HepG2 (cell line): ENCODE measurements at regions not wholly inside any gene's neighbourhood (a gene's known extent, or its start where the extent isn't known, plus 50 kb on each side); places are given as distances from the start of the nearest gene placed in this dataset.

Source experiments
- ATAC-seq: fragments of 200-7000 bp; cut with Tn5 transposase; 3 replicates; pipeline ENCODE4 v1.9.1; 2020; ENCODE audit warnings: mild to moderate bottlenecking, moderate library complexity
- BruUV-seq: library from RNA; stranded (reverse); fragments of 400-500 nt; replicated peaks from 2 replicates; lab custom pipeline; 2021; lab: Mats Ljungman, UMichigan
- CTCF ChIA-PET: fragments of 300-600 bp; formaldehyde crosslinking; extraction: SDS; loops from one replicate; lab custom pipeline; 2021; ENCODE audit warnings: low total read pairs, inconsistent platforms, low intra/inter-chr PET ratio; lab: Yijun Ruan, JAX
- POLR2A ChIA-PET: fragments of 350-600 bp; sonication (Branson Sonifier 250); formaldehyde crosslinking; loops from one replicate; lab custom pipeline; 2020; ENCODE audit warnings: antibody characterized with exemption, inconsistent platforms; lab: Yijun Ruan, JAX
- DNase-seq: peaks from one replicate; pipeline ENCODE4 v3.0.0-alpha.2; 2015; ENCODE audit warnings: low spot score
- FAIRE-seq: peaks from 3 replicates; lab custom pipeline; 2011; peaks lifted over from hg19 to GRCh38; lab: Jason Lieb, UNC
- H2AFZ ChIP-seq: one replicate; pipeline ENCODE4 v1.6.1; 2011; ENCODE audit warnings: low read length, inconsistent platforms
- H3K27ac ChIP-seq: fragments of 300-600 bp; 3 replicates; pipeline ENCODE4 v1.8.0; 2011; ENCODE audit warnings: mixed run types, mild to moderate bottlenecking, mixed read lengths, low read length, inconsistent platforms; ENCODE audit not compliant: insufficient read depth; ENCODE audit errors: extremely low read length
- H3K27me3 ChIP-seq, 2 experiments: fragments of 200-600 bp in 1 of 2; 2 replicates in 1 of 2; 3 replicates in 1 of 2; pipeline versions ENCODE4 v1.6.0 to v1.8.0; 2011; ENCODE audit warnings: low read length in 2 of 2, mild to moderate bottlenecking in 2 of 2, moderate library complexity in 2 of 2, inconsistent platforms in 1 of 2; ENCODE audit not compliant: insufficient read depth in 2 of 2, control insufficient read depth in 1 of 2
- H3K36me3 ChIP-seq, 2 experiments: fragments of 200-600 bp in 1 of 2; replicated peaks in 1 of 2; 2 replicates in 1 of 2; 3 replicates in 1 of 2; pipeline versions ENCODE4 v1.5.1 to v1.8.0; 2011; ENCODE audit warnings: low read length in 2 of 2, inconsistent platforms in 1 of 2; ENCODE audit not compliant: insufficient read depth in 2 of 2, control insufficient read depth in 1 of 2
- H3K4me1 ChIP-seq: 2 replicates; pipeline ENCODE4 v1.5.1; 2012; ENCODE audit warnings: low read length, inconsistent platforms; ENCODE audit not compliant: insufficient read depth
- H3K4me2 ChIP-seq: 2 replicates; pipeline ENCODE4 v1.6.0; 2011; ENCODE audit warnings: low read depth, low read length, inconsistent platforms
- H3K4me3 ChIP-seq, 3 experiments: fragments of 200-600 bp in 1 of 3; sonication (generic), shearing (Covaris generic) in 1 of 3; replicated peaks in 1 of 3; 2 replicates each; pipeline ENCODE4 v1.5.1; 2011 to 2016; ENCODE audit warnings: low read length in 3 of 3, inconsistent platforms in 2 of 3, low read depth in 2 of 3, mild to moderate bottlenecking in 2 of 3, control low read depth in 1 of 3, mixed read lengths in 1 of 3; ENCODE audit not compliant: insufficient read depth in 1 of 3
- H3K79me2 ChIP-seq: one replicate; pipeline ENCODE4 v1.6.1; 2011; ENCODE audit warnings: low read length, inconsistent platforms; ENCODE audit not compliant: insufficient read depth
- H3K9ac ChIP-seq: 2 replicates; pipeline ENCODE4 v1.6.0; 2011; ENCODE audit warnings: mild to moderate bottlenecking, low read depth, low read length, inconsistent platforms; ENCODE audit not compliant: insufficient read depth
- H3K9me3 ChIP-seq: 2 replicates; pipeline ENCODE4 v1.5.1; 2012; ENCODE audit warnings: mild to moderate bottlenecking, low read length
- H4K20me1 ChIP-seq: 2 replicates; pipeline ENCODE4 v1.6.0; 2011; ENCODE audit warnings: inconsistent platforms, mild to moderate bottlenecking, low read length, moderate library complexity; ENCODE audit not compliant: insufficient read depth
- GATAD1 ChIP-seq: IDR thresholded peaks from 2 replicates; pipeline ENCODE4 v1.6.1; 2016; ENCODE audit warnings: missing genetic modification reagents, missing compliant biosample characterization
- MIXL1 ChIP-seq: IDR thresholded peaks from 2 replicates; pipeline ENCODE4 v1.6.1; 2016
- MTA3 ChIP-seq: sonication (generic); formaldehyde crosslinking; IDR thresholded peaks from 2 replicates; pipeline ENCODE4 v1.4.0; 2020; ENCODE audit warnings: missing genetic modification reagents
- NCOA1 ChIP-seq: sonication (generic); formaldehyde crosslinking; IDR thresholded peaks from 2 replicates; pipeline ENCODE4 v1.9.0; 2021; ENCODE audit warnings: missing genetic modification reagents
- PTBP1 ChIP-seq: fragments of 200-400 bp; formaldehyde crosslinking; IDR thresholded peaks from 2 replicates; pipeline ENCODE4 v1.6.1; 2018; ENCODE audit warnings: low read length, low read depth; ENCODE audit not compliant: poor library complexity, severe bottlenecking
- SRSF4 ChIP-seq: fragments of 200-400 bp; formaldehyde crosslinking; IDR thresholded peaks from one replicate; pipeline ENCODE4 v1.6.1; 2018; ENCODE audit warnings: mild to moderate bottlenecking, low read depth, low read length, moderate library complexity; ENCODE audit not compliant: poor library complexity, severe bottlenecking
- TBL1XR1 ChIP-seq: fragments of 150-350 bp; IDR thresholded peaks from 2 replicates; pipeline ENCODE4 v1.6.1; 2014; ENCODE audit warnings: borderline replicate concordance, low read length; ENCODE audit not compliant: partially characterized antibody
- ZFP1 ChIP-seq: IDR thresholded peaks from 2 replicates; pipeline ENCODE4 v1.6.1; 2016
- ZNF672 ChIP-seq: sonication (generic); formaldehyde crosslinking; IDR thresholded peaks from 2 replicates; pipeline ENCODE4 v1.8.1; 2022; ENCODE audit warnings: missing genetic modification reagents
- ZNF747 ChIP-seq: sonication (generic); formaldehyde crosslinking; IDR thresholded peaks from 2 replicates; pipeline ENCODE4 v1.8.1; 2023; ENCODE audit warnings: missing genetic modification reagents, mild to moderate bottlenecking, borderline replicate concordance
- WGBS: methylation state at CpG from one replicate; pipeline ENCODE4 v1.1.6; 2017; ENCODE audit warnings: low lambda C conversion rate; 5-methylcytosine and 5-hydroxymethylcytosine counted together
- in situ Hi-C: cut with HindIII; loops from 2 replicates; pipeline ENCODE4 v1.10.0; 2017; ENCODE audit warnings: low pct_unique_long_range_greater_than_20kb; ENCODE audit not compliant: extremely low pct_ligation_motif_present
- intact Hi-C: fragments of 100-400 bp; cut with micrococcal nuclease; formaldehyde crosslinking; loops from one replicate; pipeline ENCODE4 v1.10.0; 2022; ENCODE audit not compliant: unreplicated experiment
- TF ChIP-seq, protein P1 (sequence below): sonication (generic); formaldehyde crosslinking; IDR thresholded peaks from 2 replicates; pipeline ENCODE4 v1.4.0; 2020; ENCODE audit warnings: mild to moderate bottlenecking, low read depth, missing genetic modification reagents
- TF ChIP-seq, protein P2 (sequence below), 2 experiments: sonication (generic) in 1 of 2; formaldehyde crosslinking in 1 of 2; IDR thresholded peaks; 2 replicates each; pipeline versions ENCODE4 v1.5.1 to v1.6.1; 2011 to 2020; ENCODE audit warnings: borderline replicate concordance in 1 of 2, low read depth in 1 of 2, low read length in 1 of 2, mild to moderate bottlenecking in 1 of 2, missing genetic modification reagents in 1 of 2, moderate library complexity in 1 of 2
- TF ChIP-seq, protein P3 (sequence below): sonication (generic); formaldehyde crosslinking; IDR thresholded peaks from 2 replicates; pipeline ENCODE4 v1.9.0; 2021; ENCODE audit warnings: missing genetic modification reagents, borderline replicate concordance
- TF ChIP-seq, protein P4 (sequence below): sonication (generic); formaldehyde crosslinking; IDR thresholded peaks from 2 replicates; pipeline ENCODE4 v1.4.0; 2020; ENCODE audit warnings: low read depth, mild to moderate bottlenecking, missing genetic modification reagents
- TF ChIP-seq, protein P5 (sequence below): IDR thresholded peaks from 2 replicates; pipeline ENCODE4 v1.6.1; 2016; ENCODE audit warnings: low read depth, borderline replicate concordance
- TF ChIP-seq, protein P6 (sequence below): IDR thresholded peaks from 2 replicates; pipeline ENCODE4 v1.6.1; 2018; ENCODE audit warnings: missing genetic modification reagents

DNA sequence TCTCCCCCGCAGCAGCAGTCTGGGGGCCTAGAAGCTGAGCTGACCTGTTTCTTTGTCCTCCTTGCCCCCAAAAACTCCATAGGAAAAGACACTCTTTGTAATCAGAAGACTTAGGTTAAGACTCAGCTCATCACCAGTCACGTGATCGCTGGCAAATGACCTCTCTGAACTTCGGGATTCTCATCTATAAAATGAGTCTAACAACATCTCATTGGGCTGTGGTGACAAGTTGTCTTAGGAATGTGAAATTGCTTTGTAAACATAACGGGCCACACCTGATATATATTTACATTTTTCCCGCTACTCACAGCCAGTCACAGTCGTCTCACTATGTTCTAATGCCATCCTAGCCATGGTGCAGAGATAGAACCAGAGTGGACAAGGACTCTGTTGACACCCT, 86.0 kb upstream of the LHX1 start:
- Histone ChIP-seq H3K4me3 (no peak overlapping the region), H3K36me3 (no peaks in the 10 kb centered on the region), H3K79me2 (no peaks in the 10 kb centered on the region), H2AFZ (no peak overlapping the region), H3K9me3 (no peaks in the 10 kb centered on the region), H4K20me1 (no peaks in the 10 kb centered on the region), H3K27ac (no peak overlapping the region), H3K4me2 (no peak overlapping the region), H3K27me3 (peaks cover 2 to 14% of the 10 kb centered on the region in 2 experiments; a peak in 3 of 5 replicates), H3K4me1 (0 out of 2 replicates have a peak, but pooled peaks cover 7% of the 10 kb centered on the region), H3K9ac (no peak overlapping the region)
- ATAC-seq (no peak), DNase-seq (peak; percentile 19), FAIRE-seq (no peak)
- in situ Hi-C loops: no loop called here
- intact Hi-C loops: no loop called here
- ChIA-PET CTCF (no interaction called here), POLR2A (no interaction called here)
- BruUV-seq: no TSS peak
- WGBS: 10% methylated on average over 7 of the region's 7 CpGs
- TF ChIP-seq ZFP1 (CRISPR knock-in tag) (no peak), ZNF747 (CRISPR knock-in tag) (no peak), SRSF4 (no peak), GATAD1 (no peak), ZNF672 (CRISPR knock-in tag) (no peak), TBL1XR1 (no peak), MIXL1 (CRISPR knock-in tag) (no peak), PTBP1 (no peak), MTA3 (CRISPR knock-in tag) (no peak), NCOA1 (CRISPR knock-in tag) (no peak)
- TF ChIP-seq, protein P1, sequence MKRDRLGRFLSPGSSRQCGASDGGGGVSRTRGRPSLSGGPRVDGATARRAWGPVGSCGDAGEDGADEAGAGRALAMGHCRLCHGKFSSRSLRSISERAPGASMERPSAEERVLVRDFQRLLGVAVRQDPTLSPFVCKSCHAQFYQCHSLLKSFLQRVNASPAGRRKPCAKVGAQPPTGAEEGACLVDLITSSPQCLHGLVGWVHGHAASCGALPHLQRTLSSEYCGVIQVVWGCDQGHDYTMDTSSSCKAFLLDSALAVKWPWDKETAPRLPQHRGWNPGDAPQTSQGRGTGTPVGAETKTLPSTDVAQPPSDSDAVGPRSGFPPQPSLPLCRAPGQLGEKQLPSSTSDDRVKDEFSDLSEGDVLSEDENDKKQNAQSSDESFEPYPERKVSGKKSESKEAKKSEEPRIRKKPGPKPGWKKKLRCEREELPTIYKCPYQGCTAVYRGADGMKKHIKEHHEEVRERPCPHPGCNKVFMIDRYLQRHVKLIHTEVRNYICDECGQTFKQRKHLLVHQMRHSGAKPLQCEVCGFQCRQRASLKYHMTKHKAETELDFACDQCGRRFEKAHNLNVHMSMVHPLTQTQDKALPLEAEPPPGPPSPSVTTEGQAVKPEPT (CRISPR knock-in tag): no peak
- TF ChIP-seq, protein P2, sequence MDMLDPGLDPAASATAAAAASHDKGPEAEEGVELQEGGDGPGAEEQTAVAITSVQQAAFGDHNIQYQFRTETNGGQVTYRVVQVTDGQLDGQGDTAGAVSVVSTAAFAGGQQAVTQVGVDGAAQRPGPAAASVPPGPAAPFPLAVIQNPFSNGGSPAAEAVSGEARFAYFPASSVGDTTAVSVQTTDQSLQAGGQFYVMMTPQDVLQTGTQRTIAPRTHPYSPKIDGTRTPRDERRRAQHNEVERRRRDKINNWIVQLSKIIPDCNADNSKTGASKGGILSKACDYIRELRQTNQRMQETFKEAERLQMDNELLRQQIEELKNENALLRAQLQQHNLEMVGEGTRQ (IDR thresholded peaks at IDR 0.05; ENCODE audit: low read depth, low read length): peak; percentile 56
- TF ChIP-seq, protein P2 (CRISPR knock-in tag; IDR thresholded peaks at IDR 0.05; ENCODE audit: borderline replicate concordance): no peak
- TF ChIP-seq, protein P3, sequence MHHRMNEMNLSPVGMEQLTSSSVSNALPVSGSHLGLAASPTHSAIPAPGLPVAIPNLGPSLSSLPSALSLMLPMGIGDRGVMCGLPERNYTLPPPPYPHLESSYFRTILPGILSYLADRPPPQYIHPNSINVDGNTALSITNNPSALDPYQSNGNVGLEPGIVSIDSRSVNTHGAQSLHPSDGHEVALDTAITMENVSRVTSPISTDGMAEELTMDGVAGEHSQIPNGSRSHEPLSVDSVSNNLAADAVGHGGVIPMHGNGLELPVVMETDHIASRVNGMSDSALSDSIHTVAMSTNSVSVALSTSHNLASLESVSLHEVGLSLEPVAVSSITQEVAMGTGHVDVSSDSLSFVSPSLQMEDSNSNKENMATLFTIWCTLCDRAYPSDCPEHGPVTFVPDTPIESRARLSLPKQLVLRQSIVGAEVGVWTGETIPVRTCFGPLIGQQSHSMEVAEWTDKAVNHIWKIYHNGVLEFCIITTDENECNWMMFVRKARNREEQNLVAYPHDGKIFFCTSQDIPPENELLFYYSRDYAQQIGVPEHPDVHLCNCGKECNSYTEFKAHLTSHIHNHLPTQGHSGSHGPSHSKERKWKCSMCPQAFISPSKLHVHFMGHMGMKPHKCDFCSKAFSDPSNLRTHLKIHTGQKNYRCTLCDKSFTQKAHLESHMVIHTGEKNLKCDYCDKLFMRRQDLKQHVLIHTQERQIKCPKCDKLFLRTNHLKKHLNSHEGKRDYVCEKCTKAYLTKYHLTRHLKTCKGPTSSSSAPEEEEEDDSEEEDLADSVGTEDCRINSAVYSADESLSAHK: no peak
- TF ChIP-seq, protein P4, sequence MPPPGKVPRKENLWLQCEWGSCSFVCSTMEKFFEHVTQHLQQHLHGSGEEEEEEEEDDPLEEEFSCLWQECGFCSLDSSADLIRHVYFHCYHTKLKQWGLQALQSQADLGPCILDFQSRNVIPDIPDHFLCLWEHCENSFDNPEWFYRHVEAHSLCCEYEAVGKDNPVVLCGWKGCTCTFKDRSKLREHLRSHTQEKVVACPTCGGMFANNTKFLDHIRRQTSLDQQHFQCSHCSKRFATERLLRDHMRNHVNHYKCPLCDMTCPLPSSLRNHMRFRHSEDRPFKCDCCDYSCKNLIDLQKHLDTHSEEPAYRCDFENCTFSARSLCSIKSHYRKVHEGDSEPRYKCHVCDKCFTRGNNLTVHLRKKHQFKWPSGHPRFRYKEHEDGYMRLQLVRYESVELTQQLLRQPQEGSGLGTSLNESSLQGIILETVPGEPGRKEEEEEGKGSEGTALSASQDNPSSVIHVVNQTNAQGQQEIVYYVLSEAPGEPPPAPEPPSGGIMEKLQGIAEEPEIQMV (CRISPR knock-in tag): no peak
- TF ChIP-seq, protein P5, sequence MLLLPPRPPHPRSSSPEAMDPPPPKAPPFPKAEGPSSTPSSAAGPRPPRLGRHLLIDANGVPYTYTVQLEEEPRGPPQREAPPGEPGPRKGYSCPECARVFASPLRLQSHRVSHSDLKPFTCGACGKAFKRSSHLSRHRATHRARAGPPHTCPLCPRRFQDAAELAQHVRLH: no peak
- TF ChIP-seq, protein P6, sequence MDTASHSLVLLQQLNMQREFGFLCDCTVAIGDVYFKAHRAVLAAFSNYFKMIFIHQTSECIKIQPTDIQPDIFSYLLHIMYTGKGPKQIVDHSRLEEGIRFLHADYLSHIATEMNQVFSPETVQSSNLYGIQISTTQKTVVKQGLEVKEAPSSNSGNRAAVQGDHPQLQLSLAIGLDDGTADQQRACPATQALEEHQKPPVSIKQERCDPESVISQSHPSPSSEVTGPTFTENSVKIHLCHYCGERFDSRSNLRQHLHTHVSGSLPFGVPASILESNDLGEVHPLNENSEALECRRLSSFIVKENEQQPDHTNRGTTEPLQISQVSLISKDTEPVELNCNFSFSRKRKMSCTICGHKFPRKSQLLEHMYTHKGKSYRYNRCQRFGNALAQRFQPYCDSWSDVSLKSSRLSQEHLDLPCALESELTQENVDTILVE (CRISPR knock-in tag): no peak
